HUES48 (cell line): ENCODE measurements at regions not wholly inside any gene's neighbourhood (a gene's known extent, or its start where the extent isn't known, plus 50 kb on each side); places are given as distances from the start of the nearest gene placed in this dataset.

Experiments
- H3K27ac ChIP-seq: one replicate; pipeline ENCODE4 v1.7.0; 2013; ENCODE audit warnings: low read depth, low read length, inconsistent platforms
- H3K27me3 ChIP-seq: 2 replicates; pipeline ENCODE4 v1.6.1; 2013; ENCODE audit warnings: mild to moderate bottlenecking, low read length; ENCODE audit not compliant: control insufficient read depth, insufficient read depth
- H3K36me3 ChIP-seq: 2 replicates; pipeline ENCODE4 v1.6.1; 2013; ENCODE audit warnings: low read length; ENCODE audit not compliant: control insufficient read depth, insufficient read depth
- H3K4me1 ChIP-seq: 2 replicates; pipeline ENCODE4 v1.6.1; 2013; ENCODE audit warnings: mild to moderate bottlenecking, low read length; ENCODE audit not compliant: control insufficient read depth, insufficient read depth
- H3K4me3 ChIP-seq: 2 replicates; pipeline ENCODE4 v1.5.1; 2013; ENCODE audit warnings: mild to moderate bottlenecking, low read depth, low read length
- H3K9ac ChIP-seq: 2 replicates; pipeline ENCODE4 v1.6.1; 2013; ENCODE audit warnings: mild to moderate bottlenecking, low read depth, low read length, moderate library complexity
- H3K9me3 ChIP-seq: 2 replicates; pipeline ENCODE4 v1.6.1; 2013; ENCODE audit warnings: low read length; ENCODE audit not compliant: control insufficient read depth, insufficient read depth

GRCh38 chr6:51273228-51273961, 454.7 kb downstream of the TFAP2B start:
- no peak overlapping the region for H3K27ac ChIP-seq
- no peaks in the 10 kb centered on the region for H3K4me1 ChIP-seq
- no peak overlapping the region for H3K4me3 ChIP-seq
- H3K9me3 ChIP-seq, result no peaks in the 10 kb centered on the region
- no peaks in the 10 kb centered on the region for H3K36me3 ChIP-seq
- no peaks in the 10 kb centered on the region for H3K27me3 ChIP-seq
- H3K9ac ChIP-seq, result no peak overlapping the region

DNA sequence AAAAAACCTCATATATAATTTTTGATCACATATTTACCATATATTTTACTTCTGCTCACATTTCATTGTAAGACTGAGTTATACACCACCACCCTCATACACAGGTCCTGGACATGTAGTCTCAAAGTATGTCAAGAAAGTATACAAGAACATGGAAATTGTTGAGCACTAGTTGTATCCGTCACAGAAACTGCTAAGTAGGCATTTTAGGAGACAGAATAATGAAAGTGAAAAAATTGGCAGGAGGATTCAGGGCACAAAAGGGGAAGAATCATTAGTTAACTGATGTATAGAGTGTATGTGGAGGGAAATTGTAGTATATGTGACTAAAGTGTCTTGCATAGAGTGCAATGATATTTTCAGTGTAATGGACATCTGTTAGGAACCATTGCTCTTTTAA, 458.8 kb downstream of the TFAP2B start:
- H3K9ac ChIP-seq, result no peak overlapping the region
- no peaks in the 10 kb centered on the region for H3K9me3 ChIP-seq
- no peak overlapping the region for H3K27ac ChIP-seq
- H3K27me3 ChIP-seq, result no peaks in the 10 kb centered on the region
- H3K4me3 ChIP-seq, result no peak overlapping the region
- no peaks in the 10 kb centered on the region for H3K4me1 ChIP-seq
- H3K36me3 ChIP-seq, result no peaks in the 10 kb centered on the region

DNA sequence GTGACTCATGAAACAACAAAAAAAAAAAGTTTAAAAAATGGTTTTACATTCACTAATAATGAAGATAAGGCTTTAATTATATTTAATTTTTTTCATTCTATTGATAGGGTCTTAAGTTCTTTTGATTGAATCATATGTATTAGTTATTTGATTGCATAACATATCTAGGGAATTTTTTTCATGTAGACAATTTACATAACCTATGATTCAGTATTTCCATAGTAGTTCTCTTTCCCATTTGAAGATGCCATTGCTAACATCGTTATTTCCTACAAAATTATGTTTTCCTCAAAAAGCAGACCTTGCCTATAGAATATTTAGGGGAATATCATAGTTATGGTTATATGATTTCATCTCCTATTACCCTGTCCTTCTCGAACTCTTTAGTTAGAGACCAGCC, 463.4 kb downstream of the TFAP2B start:
- Histone ChIP-seq H3K9me3 (no peaks in the 10 kb centered on the region), H3K9ac (no peak overlapping the region), H3K36me3 (no peaks in the 10 kb centered on the region), H3K4me1 (no peaks in the 10 kb centered on the region), H3K27ac (no peak overlapping the region), H3K27me3 (no peaks in the 10 kb centered on the region), H3K4me3 (no peak overlapping the region)

DNA sequence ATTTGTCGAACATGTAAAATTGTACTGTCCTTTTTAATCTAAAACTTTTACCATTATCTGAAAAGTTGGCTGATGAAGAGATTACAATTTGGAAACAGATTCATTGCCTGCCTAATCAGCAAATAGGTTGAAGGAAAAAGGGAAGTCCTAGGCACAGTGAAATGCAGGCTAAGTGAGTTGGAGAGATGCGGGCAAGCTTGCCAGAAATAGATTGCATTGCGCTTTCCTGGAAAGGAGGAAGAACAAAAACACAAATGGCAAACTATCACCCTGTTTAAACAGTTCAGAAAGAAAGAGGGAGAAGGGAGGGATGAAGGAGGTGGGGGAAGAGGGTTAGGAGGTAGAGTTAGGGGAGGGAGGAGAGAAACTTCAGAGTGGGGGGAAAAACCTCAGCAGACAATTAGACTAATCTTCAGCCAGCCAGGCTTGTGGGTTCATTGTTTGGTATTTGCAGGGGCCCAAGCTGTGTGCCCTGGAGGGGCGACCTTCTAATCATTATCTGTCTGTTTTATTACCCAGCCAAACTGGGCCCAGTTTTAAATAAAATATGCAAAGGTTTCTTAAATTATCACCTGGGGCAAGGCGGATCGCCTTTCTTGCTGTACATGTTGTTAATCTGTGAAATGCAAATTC, 465.2 kb downstream of the TFAP2B start:
- Histone ChIP-seq H3K4me3 (no peak overlapping the region), H3K9me3 (no peaks in the 10 kb centered on the region), H3K27ac (no peak overlapping the region), H3K4me1 (no peaks in the 10 kb centered on the region), H3K36me3 (no peaks in the 10 kb centered on the region), H3K9ac (no peak overlapping the region), H3K27me3 (no peaks in the 10 kb centered on the region)

DNA sequence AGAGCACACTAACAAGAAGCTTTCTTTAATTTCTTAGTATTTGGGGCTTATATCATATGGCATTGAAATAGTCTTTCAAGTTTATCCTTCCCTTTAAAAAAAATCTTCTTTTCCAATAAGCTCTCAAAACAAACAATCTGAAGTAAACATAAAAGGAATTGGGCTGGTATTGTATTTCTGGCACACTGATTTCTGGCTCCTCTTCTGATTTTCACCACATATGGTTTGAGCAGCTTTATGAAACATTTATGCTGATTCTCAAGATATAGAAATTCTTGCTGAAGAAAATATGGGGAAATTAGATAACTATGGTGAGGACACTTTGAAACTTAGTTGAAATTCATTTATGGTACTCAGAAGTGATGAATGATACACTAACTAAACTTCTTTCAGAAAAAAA, 467.2 kb downstream of the TFAP2B start:
- Histone ChIP-seq H3K9ac (no peak overlapping the region), H3K36me3 (no peaks in the 10 kb centered on the region), H3K4me3 (no peak overlapping the region), H3K4me1 (peaks cover 17% of the 10 kb centered on the region), H3K27ac (no peak overlapping the region), H3K9me3 (no peaks in the 10 kb centered on the region), H3K27me3 (no peaks in the 10 kb centered on the region)

- no peaks in the 10 kb centered on the region for H3K27me3 ChIP-seq
- H3K4me3 ChIP-seq, result no peak overlapping the region
- no peak overlapping the region for H3K27ac ChIP-seq
- H3K4me1 ChIP-seq, result peaks cover 17% of the 10 kb centered on the region
- no peaks in the 10 kb centered on the region for H3K36me3 ChIP-seq
- H3K9me3 ChIP-seq, result no peaks in the 10 kb centered on the region
- H3K9ac ChIP-seq, result no peak overlapping the region
Measured at GRCh38 chr6:51289041-51289440, 470.4 kb downstream of the TFAP2B start.

DNA sequence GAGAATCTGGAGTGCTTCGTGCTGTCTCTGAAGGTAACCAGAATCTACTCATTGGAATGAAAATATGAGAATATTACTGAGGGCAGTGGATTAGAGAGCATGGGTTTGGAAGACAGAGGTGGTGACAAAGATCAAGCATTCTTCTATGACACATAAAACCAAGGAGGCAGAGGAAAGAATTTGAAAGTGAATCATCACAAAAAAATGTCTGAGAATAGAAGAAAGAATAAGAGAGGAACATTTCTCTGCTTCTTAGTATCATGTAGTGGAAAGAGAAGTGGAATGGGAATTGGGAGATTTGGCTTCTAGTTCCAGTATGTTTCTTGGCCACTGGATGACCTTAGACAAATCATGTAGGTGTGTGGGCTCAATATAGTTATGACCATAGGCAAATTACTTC, 474.0 kb downstream of the TFAP2B start:
- Histone ChIP-seq H3K27me3 (no peaks in the 10 kb centered on the region), H3K4me3 (no peak overlapping the region), H3K4me1 (peaks cover 17% of the 10 kb centered on the region), H3K36me3 (no peaks in the 10 kb centered on the region), H3K9me3 (no peaks in the 10 kb centered on the region), H3K9ac (no peak overlapping the region), H3K27ac (no peak overlapping the region)

- Histone ChIP-seq H3K27me3 (no peaks in the 10 kb centered on the region), H3K9me3 (no peaks in the 10 kb centered on the region), H3K4me1 (no peaks in the 10 kb centered on the region), H3K27ac (no peak overlapping the region), H3K9ac (no peak overlapping the region), H3K4me3 (no peak overlapping the region), H3K36me3 (no peaks in the 10 kb centered on the region)
Measured at GRCh38 chr6:51299621-51300380, 481.1 kb downstream of the TFAP2B start.

- no peaks in the 10 kb centered on the region for H3K36me3 ChIP-seq
- no peaks in the 10 kb centered on the region for H3K9me3 ChIP-seq
Measured at GRCh38 chr6:51300510-51300909, 481.8 kb downstream of the TFAP2B start.

DNA sequence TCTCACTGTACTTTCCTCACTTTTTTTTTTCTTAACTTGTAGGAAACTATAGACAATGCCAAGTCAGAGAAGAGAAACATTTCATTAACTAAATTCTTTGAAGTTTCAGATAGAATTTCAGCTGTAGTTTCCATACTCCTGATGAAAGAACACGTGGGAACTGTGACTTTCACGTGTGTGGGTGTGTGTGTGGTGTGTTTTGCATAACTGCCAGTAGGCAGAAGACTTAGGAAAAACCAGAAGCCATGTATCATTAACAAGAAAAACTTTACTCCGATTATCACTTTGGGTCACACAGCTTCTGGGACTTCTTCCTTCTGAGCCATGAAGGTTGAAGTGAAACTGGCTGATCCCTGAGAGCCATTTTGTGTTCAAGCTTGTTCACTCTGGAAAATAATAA, 483.3 kb downstream of the TFAP2B start:
- no peak overlapping the region for H3K4me3 ChIP-seq
- H3K36me3 ChIP-seq, result no peaks in the 10 kb centered on the region
- no peaks in the 10 kb centered on the region for H3K27me3 ChIP-seq
- no peak overlapping the region for H3K9ac ChIP-seq
- no peaks in the 10 kb centered on the region for H3K9me3 ChIP-seq
- no peaks in the 10 kb centered on the region for H3K4me1 ChIP-seq
- H3K27ac ChIP-seq, result no peak overlapping the region

More at GRCh38 chr6:51300510-51300909, 481.8 kb downstream of the TFAP2B start:
- Histone ChIP-seq H3K4me3 (no peak overlapping the region), H3K4me1 (no peaks in the 10 kb centered on the region), H3K9ac (no peak overlapping the region), H3K27ac (no peak overlapping the region), H3K27me3 (no peaks in the 10 kb centered on the region)

- Histone ChIP-seq H3K9me3 (no peaks in the 10 kb centered on the region), H3K36me3 (no peaks in the 10 kb centered on the region), H3K4me3 (no peak overlapping the region), H3K27ac (no peak overlapping the region), H3K4me1 (no peaks in the 10 kb centered on the region), H3K27me3 (no peaks in the 10 kb centered on the region), H3K9ac (no peak overlapping the region)
Measured at GRCh38 chr6:51302431-51302830, 483.8 kb downstream of the TFAP2B start.
